ENCODE measurements at regions not wholly inside any gene's neighbourhood (a gene's known extent, or its start where the extent isn't known, plus 50 kb on each side); places are given as distances from the start of the nearest gene placed in this dataset.

DNA sequence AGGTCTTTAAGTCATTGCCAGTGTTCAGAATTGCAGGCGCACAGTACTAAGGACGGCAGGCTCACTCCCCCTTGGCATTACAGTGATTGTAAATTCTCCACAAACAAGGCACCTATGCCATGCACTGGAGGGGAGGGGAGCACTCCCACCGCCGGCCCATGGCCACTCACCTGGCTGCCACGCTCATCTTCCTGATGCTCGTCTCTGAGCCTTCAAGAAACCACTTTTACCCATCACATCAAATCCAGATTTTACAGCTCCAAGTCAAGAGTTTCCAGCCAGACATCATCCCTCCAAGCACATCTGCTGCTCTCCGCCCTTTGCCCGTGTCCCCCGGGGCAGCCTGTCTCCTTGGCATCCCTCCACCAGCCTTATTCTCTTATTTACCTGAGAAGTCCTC lies 350.2 kb upstream of the SHH start:
- Histone ChIP-seq H2AK5ac (ENCODE audit: low read depth, low read length) (no peak overlapping the region), H3K23ac (ENCODE audit: low read depth, low read length) (no peak overlapping the region), H2AFZ (replicated peaks; ENCODE audit: low read length, poor library complexity) (no peak overlapping the region), H3K9me1 (ENCODE audit: insufficient read depth, low read length) (no peaks in the 10 kb centered on the region), H3K9ac (ENCODE audit: low read depth, low read length) (no peak overlapping the region), H4K20me1 (ENCODE audit: insufficient read depth, low read length) (no peaks in the 10 kb centered on the region), H3K27ac (ENCODE audit: insufficient read depth, low read length) (no peak overlapping the region), H2AK9ac (replicated peaks; ENCODE audit: low read depth, low read length, poor library complexity) (no peak overlapping the region), H3K4ac (ENCODE audit: low read depth, low read length) (no peak overlapping the region), H3K4me1 (ENCODE audit: control insufficient read depth, insufficient read depth, low read length) (no peaks in the 10 kb centered on the region), H3K79me1 (ENCODE audit: low read depth in 1 of 2, low read length in 2 of 2) (no peaks in the 10 kb centered on the region), H3K14ac (replicated peaks; ENCODE audit: low read depth, low read length) (no peak overlapping the region), H4K8ac (ENCODE audit: low read depth in 2 of 2, low read length in 2 of 2) (no peak overlapping the region), H3K18ac (ENCODE audit: low read depth, low read length) (no peak overlapping the region), H3K56ac (ENCODE audit: extremely low read depth, insufficient read depth, low read length) (no peak overlapping the region), H2BK120ac (ENCODE audit: low read depth, low read length) (no peak overlapping the region), H2BK15ac (ENCODE audit: low read depth, low read length) (no peak overlapping the region), H2BK5ac (ENCODE audit: low read depth, low read length, poor library complexity, severe bottlenecking) (no peak overlapping the region), H3K4me2 (ENCODE audit: low read depth, low read length) (no peak overlapping the region), H3K27me3 (ENCODE audit: control insufficient read depth, insufficient read depth, low read length) (no peaks in the 10 kb centered on the region), H3K9me3 (ENCODE audit: control insufficient read depth, insufficient read depth, low read length) (peaks cover 23% of the 10 kb centered on the region), H3K4me3 (ENCODE audit: insufficient read depth, low read depth, low read length) (no peak overlapping the region), H4K91ac (ENCODE audit: insufficient read depth, low read depth, low read length) (no peak overlapping the region), H3K36me3 (ENCODE audit: control insufficient read depth, insufficient read depth, low read length) (no peaks in the 10 kb centered on the region), H4K5ac (ENCODE audit: low read depth, low read length) (no peak overlapping the region), H2BK20ac (ENCODE audit: low read depth, low read length) (no peak overlapping the region)
- CTCF ChIA-PET, result no interaction called here
- 47% methylated on average over 5 of the region's 9 CpGs; no CpG with 5 or more reads in 1 of the 2 experiments for WGBS, 2 experiments (ENCODE audit: extremely low coverage in 2 of 2, insufficient read length in 1 of 2)
- POLR2A ChIA-PET (ENCODE audit: unreplicated experiment), result no interaction called here
- DNase-seq, result no peak
- ATAC-seq (ENCODE audit: low read depth), result no peak
- in situ Hi-C loops (cut with MboI; ENCODE audit: low sequenced_read_pairs), result no loop called here
- intact Hi-C loops (cut with micrococcal nuclease), result no loop called here
- no peak for TF ChIP-seq RFX5 (IDR thresholded peaks at IDR 0.05; ENCODE audit: low read depth, low read length)
- TF ChIP-seq FOS (IDR thresholded peaks at IDR 0.05; ENCODE audit: low read depth, low read length), result no peak
- TF ChIP-seq SMC3 (IDR thresholded peaks at IDR 0.05; ENCODE audit: low read depth, low read length), result no peak
- no peak for TF ChIP-seq BHLHE40 (IDR thresholded peaks at IDR 0.05; ENCODE audit: low read depth, low read length)
- dilution Hi-C loops (cut with HindIII; ENCODE audit: low sequenced_read_pairs, unreplicated experiment), result no loop called here
- no TSS peak for BruUV-seq (replicated peaks)
